GM23338 (cell line): ENCODE measurements at regions not wholly inside any gene's neighbourhood (a gene's known extent, or its start where the extent isn't known, plus 50 kb on each side); places are given as distances from the start of the nearest gene placed in this dataset.

ENCODE experiments used
- ATAC-seq: fragments of 200-7000 bp; cut with Tn5 transposase; 3 replicates; pipeline ENCODE4 v1.9.1; 2020
- DNase-seq: peaks from one replicate; pipeline ENCODE4 v3.0.0-alpha.2; 2015; ENCODE audit warnings: low spot score
- H2AFZ ChIP-seq: fragments of 200-600 bp; sonication (generic); 2 replicates; pipeline ENCODE4 v1.8.0; 2016; ENCODE audit warnings: antibody characterized with exemption, mild to moderate bottlenecking, moderate library complexity
- H3F3A ChIP-seq: fragments of 200-600 bp; sonication (generic); replicated peaks from 2 replicates; pipeline ENCODE4 v1.8.0; 2017; ENCODE audit warnings: antibody characterized with exemption, mixed run types, low read depth
- H3K27ac ChIP-seq: fragments of 200-600 bp; sonication (generic); 2 replicates; pipeline ENCODE4 v1.6.1; 2016; ENCODE audit warnings: low read depth
- H3K27me3 ChIP-seq: fragments of 200-600 bp; sonication (generic); 2 replicates; pipeline ENCODE4 v1.8.0; 2016; ENCODE audit warnings: mild to moderate bottlenecking, mixed run types, moderate library complexity; ENCODE audit not compliant: insufficient read depth
- H3K36me3 ChIP-seq: fragments of 200-600 bp; sonication (generic); 2 replicates; pipeline ENCODE4 v1.8.0; 2016; ENCODE audit warnings: mild to moderate bottlenecking; ENCODE audit not compliant: insufficient read depth
- H3K4me1 ChIP-seq: fragments of 200-600 bp; sonication (generic); 2 replicates; pipeline ENCODE4 v1.8.0; 2016; ENCODE audit warnings: mild to moderate bottlenecking, moderate library complexity; ENCODE audit not compliant: insufficient read depth
- H3K4me2 ChIP-seq: fragments of 200-600 bp; sonication (generic); 2 replicates; pipeline ENCODE4 v1.7.1; 2017; ENCODE audit warnings: mixed run types
- H3K4me3 ChIP-seq: fragments of 200-600 bp; sonication (generic); 2 replicates; pipeline ENCODE4 v1.6.1; 2016; ENCODE audit warnings: mixed run types
- H3K79me2 ChIP-seq: fragments of 200-600 bp; sonication (generic); replicated peaks from 2 replicates; pipeline ENCODE4 v1.8.0; 2017; ENCODE audit warnings: mild to moderate bottlenecking; ENCODE audit not compliant: insufficient read depth
- H3K9me2 ChIP-seq: fragments of 200-600 bp; sonication (generic); 2 replicates; pipeline ENCODE4 v1.8.0; 2017; ENCODE audit not compliant: insufficient read depth
- H4K20me1 ChIP-seq: fragments of 200-600 bp; sonication (generic); replicated peaks from 2 replicates; pipeline ENCODE4 v1.8.0; 2017; ENCODE audit warnings: mild to moderate bottlenecking; ENCODE audit not compliant: insufficient read depth
- H3K27ac Mint-ChIP-seq: 2 replicates; pipeline ENCODE4 v1.8.0; 2020; ENCODE audit warnings: inconsistent platforms, mild to moderate bottlenecking, moderate library complexity, mixed read lengths
- H3K27me3 Mint-ChIP-seq: 3 replicates; pipeline ENCODE4 v1.8.0; 2022; ENCODE audit warnings: low read depth, mild to moderate bottlenecking, moderate library complexity, mixed read lengths, inconsistent platforms; ENCODE audit not compliant: insufficient read depth, poor library complexity
- H3K36me3 Mint-ChIP-seq: 3 replicates; pipeline ENCODE4 v1.8.0; 2021; ENCODE audit warnings: low read depth, mild to moderate bottlenecking, inconsistent platforms, moderate library complexity, mixed read lengths
- H3K4me1 Mint-ChIP-seq: 3 replicates; pipeline ENCODE4 v1.8.0; 2020; ENCODE audit warnings: mild to moderate bottlenecking, inconsistent platforms, mixed read lengths
- H3K4me3 Mint-ChIP-seq: 3 replicates; pipeline ENCODE4 v1.8.0; 2021; ENCODE audit warnings: moderate library complexity, mild to moderate bottlenecking, inconsistent platforms, mixed read lengths
- H3K9me3 Mint-ChIP-seq: 3 replicates; pipeline ENCODE4 v1.8.0; 2020; ENCODE audit warnings: moderate library complexity, mild to moderate bottlenecking, inconsistent platforms, mixed read lengths
- CREB1 ChIP-seq: fragments of 250-450 bp; sonication (Bioruptor Pico); IDR thresholded peaks from 2 replicates; pipeline ENCODE4 v1.5.0; 2020; ENCODE audit warnings: low read depth, mild to moderate bottlenecking, moderate library complexity
- EZH2 ChIP-seq: fragments of 200-600 bp; sonication (generic); IDR thresholded peaks from one replicate; pipeline ENCODE4 v1.8.0; 2017; ENCODE audit warnings: antibody characterized with exemption, mild to moderate bottlenecking, low read depth; ENCODE audit not compliant: unreplicated experiment
- JUNB ChIP-seq: IDR thresholded peaks from one replicate; pipeline ENCODE4 v1.6.1; 2016; ENCODE audit warnings: antibody characterized with exemption; ENCODE audit not compliant: unreplicated experiment
- NANOG ChIP-seq: IDR thresholded peaks from 2 replicates; pipeline ENCODE4 v1.6.1; 2016; ENCODE audit warnings: antibody characterized with exemption, borderline replicate concordance
- POLR2AphosphoS5 ChIP-seq: IDR thresholded peaks from 2 replicates; pipeline ENCODE4 v1.6.1; 2016; ENCODE audit warnings: antibody characterized with exemption, low read depth
- STAT1 ChIP-seq: IDR thresholded peaks from one replicate; pipeline ENCODE4 v1.6.1; 2016; ENCODE audit warnings: antibody characterized with exemption; ENCODE audit not compliant: unreplicated experiment
- ZNF114 ChIP-seq: fragments of 250-450 bp; sonication (Bioruptor Pico); IDR thresholded peaks from 2 replicates; pipeline ENCODE4 v1.5.0; 2020; ENCODE audit warnings: mild to moderate bottlenecking, moderate library complexity
- ZNF331 ChIP-seq: fragments of 250-450 bp; sonication (Bioruptor Pico); IDR thresholded peaks from 2 replicates; pipeline ENCODE4 v1.5.0; 2020; ENCODE audit warnings: low read depth, mild to moderate bottlenecking, moderate library complexity
- TF ChIP-seq, protein P1 (sequence below): IDR thresholded peaks from 2 replicates; pipeline ENCODE4 v1.6.1; 2016; ENCODE audit warnings: antibody characterized with exemption
- TF ChIP-seq, protein P2 (sequence below): IDR thresholded peaks from one replicate; pipeline ENCODE4 v1.6.1; 2018; ENCODE audit warnings: antibody characterized with exemption; ENCODE audit not compliant: unreplicated experiment
- TF ChIP-seq, protein P3 (sequence below): fragments of 250-450 bp; sonication (Bioruptor Pico); IDR thresholded peaks from 2 replicates; pipeline ENCODE4 v1.5.0; 2020; ENCODE audit warnings: mild to moderate bottlenecking, moderate library complexity

DNA sequence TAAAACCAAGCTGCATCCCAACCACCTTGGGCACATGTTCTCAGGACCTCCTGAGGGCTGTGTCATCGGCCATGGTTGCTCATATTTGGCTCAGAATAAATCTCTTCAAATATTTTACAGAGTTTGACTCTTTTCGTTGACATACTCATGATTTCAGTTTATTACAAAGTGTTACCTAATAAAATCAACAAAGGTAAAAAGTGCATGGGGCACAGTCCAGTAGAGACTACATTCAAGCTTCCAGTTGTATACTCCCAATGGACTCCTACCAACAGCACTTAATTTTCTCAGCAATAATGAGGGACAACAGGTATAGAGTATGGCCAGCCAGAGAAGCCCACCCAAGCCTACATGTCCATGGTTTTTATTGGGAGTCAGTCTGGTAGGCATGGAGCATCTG is 347.9 kb upstream of the FAT3 start (continued):
- TF ChIP-seq ZNF331 (CRISPR knock-in tag), result no peak
- TF ChIP-seq EZH2, result no peak
- TF ChIP-seq, protein P1, sequence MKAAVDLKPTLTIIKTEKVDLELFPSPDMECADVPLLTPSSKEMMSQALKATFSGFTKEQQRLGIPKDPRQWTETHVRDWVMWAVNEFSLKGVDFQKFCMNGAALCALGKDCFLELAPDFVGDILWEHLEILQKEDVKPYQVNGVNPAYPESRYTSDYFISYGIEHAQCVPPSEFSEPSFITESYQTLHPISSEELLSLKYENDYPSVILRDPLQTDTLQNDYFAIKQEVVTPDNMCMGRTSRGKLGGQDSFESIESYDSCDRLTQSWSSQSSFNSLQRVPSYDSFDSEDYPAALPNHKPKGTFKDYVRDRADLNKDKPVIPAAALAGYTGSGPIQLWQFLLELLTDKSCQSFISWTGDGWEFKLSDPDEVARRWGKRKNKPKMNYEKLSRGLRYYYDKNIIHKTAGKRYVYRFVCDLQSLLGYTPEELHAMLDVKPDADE, result no peak
- TF ChIP-seq JUNB, result no peak
- TF ChIP-seq POLR2AphosphoS5, result no peak

DNA sequence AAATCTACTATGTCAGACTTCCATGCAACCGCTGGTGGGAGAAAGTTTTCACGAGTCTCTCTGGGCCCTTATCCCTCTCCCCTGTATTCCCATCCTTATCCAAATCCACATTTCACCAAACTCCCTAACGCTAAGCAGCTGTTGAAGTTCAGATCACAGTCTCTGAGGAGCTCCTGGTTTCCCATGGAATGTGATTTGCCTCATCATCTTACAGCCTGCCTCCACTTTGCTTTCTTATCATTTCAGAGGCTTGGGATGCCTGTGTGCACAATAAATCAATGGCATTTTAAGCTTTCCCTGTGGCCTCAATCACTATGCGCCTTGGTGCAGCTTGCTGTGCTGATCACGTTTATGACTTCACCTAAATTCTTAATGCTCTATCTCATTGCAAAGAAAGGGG is 352.4 kb upstream of the FAT3 start:
- peak overlapping the region; percentile 29; the same call in 1 of the 2 replicates for H2AFZ ChIP-seq
- H3K27ac Mint-ChIP-seq, result no peak overlapping the region
- no peaks in the 10 kb centered on the region for H3K79me2 ChIP-seq
- no peaks in the 10 kb centered on the region for H3K4me1 ChIP-seq
- no peak overlapping the region for H3K27ac ChIP-seq
- H3K27me3 ChIP-seq, result no peaks in the 10 kb centered on the region
- H3K9me3 Mint-ChIP-seq, result no peaks in the 10 kb centered on the region
- ATAC-seq (no peak), DNase-seq (no peak)
- H3K4me3 Mint-ChIP-seq, result no peak overlapping the region
- no peaks in the 10 kb centered on the region for H4K20me1 ChIP-seq
- no peak overlapping the region for H3K4me2 ChIP-seq
- H3K4me1 Mint-ChIP-seq, result peaks cover 6% of the 10 kb centered on the region
- H3K4me3 ChIP-seq, result no peak overlapping the region
- H3K27me3 Mint-ChIP-seq, result no peaks in the 10 kb centered on the region
- 0 out of 2 replicates have a peak, but pooled peaks cover 1% of the 10 kb centered on the region for H3K9me2 ChIP-seq
- H3K36me3 ChIP-seq, result no peaks in the 10 kb centered on the region
- no peaks in the 10 kb centered on the region for H3K36me3 Mint-ChIP-seq
- H3F3A ChIP-seq, result no peaks in the 10 kb centered on the region
- TF ChIP-seq ZNF114 (CRISPR knock-in tag), result no peak
- no peak for TF ChIP-seq ZNF331 (CRISPR knock-in tag)
- no peak for TF ChIP-seq POLR2AphosphoS5
- TF ChIP-seq NANOG, result no peak
- no peak for TF ChIP-seq JUNB
- TF ChIP-seq, protein P2, sequence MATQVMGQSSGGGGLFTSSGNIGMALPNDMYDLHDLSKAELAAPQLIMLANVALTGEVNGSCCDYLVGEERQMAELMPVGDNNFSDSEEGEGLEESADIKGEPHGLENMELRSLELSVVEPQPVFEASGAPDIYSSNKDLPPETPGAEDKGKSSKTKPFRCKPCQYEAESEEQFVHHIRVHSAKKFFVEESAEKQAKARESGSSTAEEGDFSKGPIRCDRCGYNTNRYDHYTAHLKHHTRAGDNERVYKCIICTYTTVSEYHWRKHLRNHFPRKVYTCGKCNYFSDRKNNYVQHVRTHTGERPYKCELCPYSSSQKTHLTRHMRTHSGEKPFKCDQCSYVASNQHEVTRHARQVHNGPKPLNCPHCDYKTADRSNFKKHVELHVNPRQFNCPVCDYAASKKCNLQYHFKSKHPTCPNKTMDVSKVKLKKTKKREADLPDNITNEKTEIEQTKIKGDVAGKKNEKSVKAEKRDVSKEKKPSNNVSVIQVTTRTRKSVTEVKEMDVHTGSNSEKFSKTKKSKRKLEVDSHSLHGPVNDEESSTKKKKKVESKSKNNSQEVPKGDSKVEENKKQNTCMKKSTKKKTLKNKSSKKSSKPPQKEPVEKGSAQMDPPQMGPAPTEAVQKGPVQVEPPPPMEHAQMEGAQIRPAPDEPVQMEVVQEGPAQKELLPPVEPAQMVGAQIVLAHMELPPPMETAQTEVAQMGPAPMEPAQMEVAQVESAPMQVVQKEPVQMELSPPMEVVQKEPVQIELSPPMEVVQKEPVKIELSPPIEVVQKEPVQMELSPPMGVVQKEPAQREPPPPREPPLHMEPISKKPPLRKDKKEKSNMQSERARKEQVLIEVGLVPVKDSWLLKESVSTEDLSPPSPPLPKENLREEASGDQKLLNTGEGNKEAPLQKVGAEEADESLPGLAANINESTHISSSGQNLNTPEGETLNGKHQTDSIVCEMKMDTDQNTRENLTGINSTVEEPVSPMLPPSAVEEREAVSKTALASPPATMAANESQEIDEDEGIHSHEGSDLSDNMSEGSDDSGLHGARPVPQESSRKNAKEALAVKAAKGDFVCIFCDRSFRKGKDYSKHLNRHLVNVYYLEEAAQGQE, result no peak
- TF ChIP-seq, protein P1, result no peak
- TF ChIP-seq STAT1, result no peak
- TF ChIP-seq EZH2, result no peak
- no peak for TF ChIP-seq CREB1 (CRISPR knock-in tag)
- TF ChIP-seq, protein P3, sequence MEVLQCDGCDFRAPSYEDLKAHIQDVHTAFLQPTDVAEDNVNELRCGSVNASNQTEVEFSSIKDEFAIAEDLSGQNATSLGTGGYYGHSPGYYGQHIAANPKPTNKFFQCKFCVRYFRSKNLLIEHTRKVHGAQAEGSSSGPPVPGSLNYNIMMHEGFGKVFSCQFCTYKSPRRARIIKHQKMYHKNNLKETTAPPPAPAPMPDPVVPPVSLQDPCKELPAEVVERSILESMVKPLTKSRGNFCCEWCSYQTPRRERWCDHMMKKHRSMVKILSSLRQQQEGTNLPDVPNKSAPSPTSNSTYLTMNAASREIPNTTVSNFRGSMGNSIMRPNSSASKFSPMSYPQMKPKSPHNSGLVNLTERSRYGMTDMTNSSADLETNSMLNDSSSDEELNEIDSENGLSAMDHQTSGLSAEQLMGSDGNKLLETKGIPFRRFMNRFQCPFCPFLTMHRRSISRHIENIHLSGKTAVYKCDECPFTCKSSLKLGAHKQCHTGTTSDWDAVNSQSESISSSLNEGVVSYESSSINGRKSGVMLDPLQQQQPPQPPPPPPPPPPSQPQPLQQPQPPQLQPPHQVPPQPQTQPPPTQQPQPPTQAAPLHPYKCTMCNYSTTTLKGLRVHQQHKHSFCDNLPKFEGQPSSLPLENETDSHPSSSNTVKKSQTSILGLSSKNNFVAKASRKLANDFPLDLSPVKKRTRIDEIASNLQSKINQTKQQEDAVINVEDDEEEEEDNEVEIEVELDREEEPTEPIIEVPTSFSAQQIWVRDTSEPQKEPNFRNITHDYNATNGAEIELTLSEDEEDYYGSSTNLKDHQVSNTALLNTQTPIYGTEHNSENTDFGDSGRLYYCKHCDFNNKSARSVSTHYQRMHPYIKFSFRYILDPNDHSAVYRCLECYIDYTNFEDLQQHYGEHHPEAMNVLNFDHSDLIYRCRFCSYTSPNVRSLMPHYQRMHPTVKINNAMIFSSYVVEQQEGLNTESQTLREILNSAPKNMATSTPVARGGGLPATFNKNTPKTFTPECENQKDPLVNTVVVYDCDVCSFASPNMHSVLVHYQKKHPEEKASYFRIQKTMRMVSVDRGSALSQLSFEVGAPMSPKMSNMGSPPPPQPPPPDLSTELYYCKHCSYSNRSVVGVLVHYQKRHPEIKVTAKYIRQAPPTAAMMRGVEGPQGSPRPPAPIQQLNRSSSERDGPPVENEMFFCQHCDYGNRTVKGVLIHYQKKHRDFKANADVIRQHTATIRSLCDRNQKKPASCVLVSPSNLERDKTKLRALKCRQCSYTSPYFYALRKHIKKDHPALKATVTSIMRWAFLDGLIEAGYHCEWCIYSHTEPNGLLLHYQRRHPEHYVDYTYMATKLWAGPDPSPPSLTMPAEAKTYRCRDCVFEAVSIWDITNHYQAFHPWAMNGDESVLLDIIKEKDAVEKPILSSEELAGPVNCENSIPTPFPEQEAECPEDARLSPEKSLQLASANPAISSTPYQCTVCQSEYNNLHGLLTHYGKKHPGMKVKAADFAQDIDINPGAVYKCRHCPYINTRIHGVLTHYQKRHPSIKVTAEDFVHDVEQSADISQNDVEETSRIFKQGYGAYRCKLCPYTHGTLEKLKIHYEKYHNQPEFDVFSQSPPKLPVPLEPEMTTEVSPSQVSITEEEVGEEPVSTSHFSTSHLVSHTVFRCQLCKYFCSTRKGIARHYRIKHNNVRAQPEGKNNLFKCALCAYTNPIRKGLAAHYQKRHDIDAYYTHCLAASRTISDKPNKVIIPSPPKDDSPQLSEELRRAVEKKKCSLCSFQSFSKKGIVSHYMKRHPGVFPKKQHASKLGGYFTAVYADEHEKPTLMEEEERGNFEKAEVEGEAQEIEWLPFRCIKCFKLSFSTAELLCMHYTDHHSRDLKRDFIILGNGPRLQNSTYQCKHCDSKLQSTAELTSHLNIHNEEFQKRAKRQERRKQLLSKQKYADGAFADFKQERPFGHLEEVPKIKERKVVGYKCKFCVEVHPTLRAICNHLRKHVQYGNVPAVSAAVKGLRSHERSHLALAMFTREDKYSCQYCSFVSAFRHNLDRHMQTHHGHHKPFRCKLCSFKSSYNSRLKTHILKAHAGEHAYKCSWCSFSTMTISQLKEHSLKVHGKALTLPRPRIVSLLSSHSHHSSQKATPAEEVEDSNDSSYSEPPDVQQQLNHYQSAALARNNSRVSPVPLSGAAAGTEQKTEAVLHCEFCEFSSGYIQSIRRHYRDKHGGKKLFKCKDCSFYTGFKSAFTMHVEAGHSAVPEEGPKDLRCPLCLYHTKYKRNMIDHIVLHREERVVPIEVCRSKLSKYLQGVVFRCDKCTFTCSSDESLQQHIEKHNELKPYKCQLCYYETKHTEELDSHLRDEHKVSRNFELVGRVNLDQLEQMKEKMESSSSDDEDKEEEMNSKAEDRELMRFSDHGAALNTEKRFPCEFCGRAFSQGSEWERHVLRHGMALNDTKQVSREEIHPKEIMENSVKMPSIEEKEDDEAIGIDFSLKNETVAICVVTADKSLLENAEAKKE (CRISPR knock-in tag), result no peak
